Esophagus mucosa (tissue), 1 donor: ENCODE measurements at regions not wholly inside any gene's neighbourhood (a gene's known extent, or its start where the extent isn't known, plus 50 kb on each side); places are given as distances from the start of the nearest gene placed in this dataset.

ENCODE experiments used
- ATAC-seq: fragments of 200-7000 bp; cut with Tn5 transposase; one replicate; pipeline ENCODE4 v1.9.1; 2020
- donor health status: DM: yes; HTN: yes; CAD: no.

- no peak for ATAC-seq
Observed at GRCh38 chr3:952906-953305, 139.9 kb upstream of the CNTN6 start.

- no peak for ATAC-seq
Observed at GRCh38 chr3:963255-963654, 129.6 kb upstream of the CNTN6 start.

- ATAC-seq = no peak
Observed at GRCh38 chr3:963755-964154, 129.1 kb upstream of the CNTN6 start.

- no peak for ATAC-seq
Observed at GRCh38 chr3:965826-966225, 127.0 kb upstream of the CNTN6 start.

- no peak for ATAC-seq
Observed at GRCh38 chr3:966341-966740, 126.5 kb upstream of the CNTN6 start.

GRCh38 chr3:973340-973739, 119.5 kb upstream of the CNTN6 start:
- ATAC-seq = no peak

- no peak for ATAC-seq
Observed at GRCh38 chr3:976006-976405, 116.8 kb upstream of the CNTN6 start.

GRCh38 chr3:981156-981555, 111.7 kb upstream of the CNTN6 start:
- no peak for ATAC-seq

GRCh38 chr3:988785-989184, 104.0 kb upstream of the CNTN6 start:
- ATAC-seq = no peak

- ATAC-seq = no peak
Observed at GRCh38 chr3:992871-993270, 100.0 kb upstream of the CNTN6 start.

GRCh38 chr3:1002010-1002409, 90.8 kb upstream of the CNTN6 start:
- no peak for ATAC-seq

- ATAC-seq = no peak
Observed at GRCh38 chr3:1007866-1008265, 85.0 kb upstream of the CNTN6 start.

- no peak for ATAC-seq
Observed at GRCh38 chr3:1010228-1010627, 82.6 kb upstream of the CNTN6 start.

- ATAC-seq = no peak
Observed at GRCh38 chr3:1015826-1016225, 77.0 kb upstream of the CNTN6 start.

GRCh38 chr3:1017870-1018269, 75.0 kb upstream of the CNTN6 start:
- no peak for ATAC-seq

- ATAC-seq = no peak
Observed at GRCh38 chr3:1019157-1019556, 73.7 kb upstream of the CNTN6 start.

- ATAC-seq = no peak
Observed at GRCh38 chr3:1026395-1026794, 66.4 kb upstream of the CNTN6 start.

- no peak for ATAC-seq
Observed at GRCh38 chr3:1036207-1036826, 56.5 kb upstream of the CNTN6 start.

- no peak for ATAC-seq
Observed at GRCh38 chr3:1037631-1038030, 55.2 kb upstream of the CNTN6 start.
